Astrocyte (in vitro differentiated cells and primary cell): ENCODE measurements at regions not wholly inside any gene's neighbourhood (a gene's known extent, or its start where the extent isn't known, plus 50 kb on each side); places are given as distances from the start of the nearest gene placed in this dataset.

Source experiments
- DNase-seq: peaks from one replicate; pipeline ENCODE4 v3.0.0-alpha.2; 2010; ENCODE audit warnings: low read depth
- FAIRE-seq: peaks from 2 replicates; lab custom pipeline; 2011; peaks lifted over from hg19 to GRCh38; lab: Jason Lieb, UNC
- H2AFZ ChIP-seq: 2 replicates; pipeline ENCODE4 v1.6.0; 2012; ENCODE audit warnings: low read depth, low read length, inconsistent platforms
- H3K27ac ChIP-seq: 2 replicates; pipeline ENCODE4 v1.5.1; 2011; ENCODE audit warnings: low read depth, low read length, inconsistent platforms
- H3K27me3 ChIP-seq: 2 replicates; pipeline ENCODE4 v1.6.0; 2011; ENCODE audit warnings: low read length, inconsistent platforms; ENCODE audit not compliant: insufficient read depth
- H3K36me3 ChIP-seq: 2 replicates; pipeline ENCODE4 v1.5.1; 2011; ENCODE audit warnings: low read length, inconsistent platforms; ENCODE audit not compliant: insufficient read depth
- H3K4me1 ChIP-seq: 2 replicates; pipeline ENCODE4 v1.5.1; 2011; ENCODE audit warnings: low read length, inconsistent platforms; ENCODE audit not compliant: insufficient read depth
- H3K4me2 ChIP-seq: 2 replicates; pipeline ENCODE4 v1.6.0; 2012; ENCODE audit warnings: low read length, inconsistent platforms
- H3K4me3 ChIP-seq: 2 replicates; pipeline ENCODE4 v1.5.1; 2011; ENCODE audit warnings: low read depth, mild to moderate bottlenecking, low read length, inconsistent platforms; ENCODE audit not compliant: insufficient read depth
- H3K79me2 ChIP-seq: 2 replicates; pipeline ENCODE4 v1.6.0; 2012; ENCODE audit warnings: mild to moderate bottlenecking, low read length, inconsistent platforms; ENCODE audit not compliant: insufficient read depth
- H3K9ac ChIP-seq: 2 replicates; pipeline ENCODE4 v1.6.0; 2012; ENCODE audit warnings: mild to moderate bottlenecking, low read length, inconsistent platforms
- H3K9me3 ChIP-seq: 2 replicates; pipeline ENCODE4 v1.5.1; 2012; ENCODE audit warnings: low read depth, mild to moderate bottlenecking, low read length, inconsistent platforms; ENCODE audit not compliant: insufficient read depth
- H4K20me1 ChIP-seq: 2 replicates; pipeline ENCODE4 v1.6.0; 2012; ENCODE audit warnings: low read length, inconsistent platforms; ENCODE audit not compliant: insufficient read depth
- H3K27ac Mint-ChIP-seq: one replicate; pipeline ENCODE4 v1.8.0; 2021; ENCODE audit warnings: mild to moderate bottlenecking, mixed read lengths; ENCODE audit not compliant: unreplicated experiment
- H3K27me3 Mint-ChIP-seq: one replicate; pipeline ENCODE4 v1.8.0; 2021; ENCODE audit warnings: low read depth, mixed read lengths; ENCODE audit not compliant: unreplicated experiment
- H3K36me3 Mint-ChIP-seq: one replicate; pipeline ENCODE4 v1.8.0; 2021; ENCODE audit warnings: low read depth, mixed read lengths; ENCODE audit not compliant: unreplicated experiment
- H3K4me1 Mint-ChIP-seq: one replicate; pipeline ENCODE4 v1.8.0; 2021; ENCODE audit warnings: low read depth, mixed read lengths; ENCODE audit not compliant: unreplicated experiment
- H3K4me3 Mint-ChIP-seq: one replicate; pipeline ENCODE4 v1.8.0; 2021; ENCODE audit warnings: mild to moderate bottlenecking, moderate library complexity, mixed read lengths; ENCODE audit not compliant: unreplicated experiment
- H3K9me3 Mint-ChIP-seq: one replicate; pipeline ENCODE4 v1.8.0; 2021; ENCODE audit warnings: mild to moderate bottlenecking, mixed read lengths; ENCODE audit not compliant: unreplicated experiment
- CTCF ChIP-seq: IDR thresholded peaks from 2 replicates; pipeline ENCODE4 v1.5.1; 2011; ENCODE audit warnings: low read depth, mild to moderate bottlenecking, inconsistent platforms, low read length, moderate library complexity; ENCODE audit not compliant: insufficient read depth
- EZH2 ChIP-seq: IDR thresholded peaks from 2 replicates; pipeline ENCODE4 v1.6.1; 2012; ENCODE audit warnings: mild to moderate bottlenecking, low read length, inconsistent platforms; ENCODE audit not compliant: insufficient read depth

GRCh38 chr19:30883071-30883470, 466.2 kb downstream of the TSHZ3 start:
- TF ChIP-seq EZH2 (no peak), CTCF (no peak)
- H3K9ac ChIP-seq: no peak overlapping the region
- no peaks in the 10 kb centered on the region for H3K79me2 ChIP-seq
- Mint-ChIP-seq H3K27me3 (peaks cover 13% of the 10 kb centered on the region), H3K9me3 (no peaks in the 10 kb centered on the region), H3K27ac (no peak overlapping the region), H3K4me3 (no peak overlapping the region), H3K36me3 (no peaks in the 10 kb centered on the region), H3K4me1 (no peaks in the 10 kb centered on the region)
- no peaks in the 10 kb centered on the region for H3K27me3 ChIP-seq
- no peak overlapping the region for H2AFZ ChIP-seq
- H4K20me1 ChIP-seq: no peaks in the 10 kb centered on the region
- no peak for DNase-seq
- no peaks in the 10 kb centered on the region for H3K36me3 ChIP-seq
- FAIRE-seq: no peak
- peaks cover 3% of the 10 kb centered on the region for H3K9me3 ChIP-seq
- no peak overlapping the region for H3K27ac ChIP-seq
- no peak overlapping the region for H3K4me3 ChIP-seq
- H3K4me1 ChIP-seq: no peaks in the 10 kb centered on the region
- H3K4me2 ChIP-seq: no peak overlapping the region

- Mint-ChIP-seq H3K9me3 (no peaks in the 10 kb centered on the region), H3K27me3 (peaks cover 15% of the 10 kb centered on the region), H3K4me3 (no peak overlapping the region), H3K4me1 (no peaks in the 10 kb centered on the region), H3K36me3 (no peaks in the 10 kb centered on the region), H3K27ac (no peak overlapping the region)
- no peaks in the 10 kb centered on the region for H3K79me2 ChIP-seq
- H3K4me2 ChIP-seq: no peak overlapping the region
- DNase-seq (no peak), FAIRE-seq (no peak)
- H3K27ac ChIP-seq: no peak overlapping the region
- TF ChIP-seq EZH2 (no peak), CTCF (no peak)
- H3K4me3 ChIP-seq: no peak overlapping the region
- H3K9me3 ChIP-seq: peaks cover 3% of the 10 kb centered on the region
- no peak overlapping the region for H3K9ac ChIP-seq
- H4K20me1 ChIP-seq: no peaks in the 10 kb centered on the region
- no peaks in the 10 kb centered on the region for H3K4me1 ChIP-seq
- H2AFZ ChIP-seq: no peak overlapping the region
- H3K36me3 ChIP-seq: no peaks in the 10 kb centered on the region
- no peaks in the 10 kb centered on the region for H3K27me3 ChIP-seq
Observed at GRCh38 chr19:30882411-30883005, 466.7 kb downstream of the TSHZ3 start.

GRCh38 chr19:30881930-30882329, 467.3 kb downstream of the TSHZ3 start:
- TF ChIP-seq CTCF: no peak
- no peak for TF ChIP-seq EZH2
- FAIRE-seq: no peak
- peaks cover 3% of the 10 kb centered on the region for H3K9me3 ChIP-seq
- no peaks in the 10 kb centered on the region for H3K36me3 Mint-ChIP-seq
- H3K27ac ChIP-seq: no peak overlapping the region
- H3K4me3 ChIP-seq: no peak overlapping the region
- H3K79me2 ChIP-seq: no peaks in the 10 kb centered on the region
- DNase-seq: no peak
- H3K9ac ChIP-seq: no peak overlapping the region
- H3K4me2 ChIP-seq: no peak overlapping the region
- no peak overlapping the region for H3K27ac Mint-ChIP-seq
- no peak overlapping the region for H3K4me3 Mint-ChIP-seq
- no peaks in the 10 kb centered on the region for H3K4me1 ChIP-seq
- H3K4me1 Mint-ChIP-seq: no peaks in the 10 kb centered on the region
- H3K9me3 Mint-ChIP-seq: no peaks in the 10 kb centered on the region
- peaks cover 18% of the 10 kb centered on the region for H3K27me3 Mint-ChIP-seq
- H4K20me1 ChIP-seq: no peaks in the 10 kb centered on the region
- no peaks in the 10 kb centered on the region for H3K36me3 ChIP-seq
- H2AFZ ChIP-seq: no peak overlapping the region
- H3K27me3 ChIP-seq: no peaks in the 10 kb centered on the region
